ENCODE measurements at regions not wholly inside any gene's neighbourhood (a gene's known extent, or its start where the extent isn't known, plus 50 kb on each side); places are given as distances from the start of the nearest gene placed in this dataset.

DNA sequence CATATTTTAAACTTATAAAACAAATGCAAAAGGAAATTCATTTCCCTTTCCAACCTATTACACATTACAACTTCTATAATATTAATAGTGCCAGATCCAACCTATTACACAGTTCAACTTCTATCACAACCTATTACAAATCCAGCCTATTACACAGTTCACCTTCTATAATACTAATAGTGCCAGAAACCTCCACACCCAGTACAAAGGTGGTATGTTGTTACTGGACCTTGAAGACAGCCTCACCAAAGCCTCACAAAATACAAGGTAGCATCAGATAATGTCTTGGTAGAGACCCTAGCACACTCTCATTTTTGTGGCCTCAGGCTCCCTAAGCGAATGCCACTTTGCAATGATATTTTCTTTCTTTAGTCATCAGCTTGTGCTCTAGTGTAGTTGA is 68.7 kb upstream of the PELI2 start:
- no peak overlapping the region for H3K27ac ChIP-seq (ENCODE audit: insufficient read depth in 1 of 2, low read depth in 1 of 2, low read length in 2 of 2, poor library complexity in 1 of 2, severe bottlenecking in 2 of 2)
- H3K27me3 ChIP-seq (replicated peaks in 2 of 5; ENCODE audit: control insufficient read depth in 4 of 5, insufficient read depth in 5 of 5, low read length in 4 of 5), result no peaks in the 10 kb centered on the region
- H3K9me3 ChIP-seq (ENCODE audit: control extremely low read depth in 1 of 5, control insufficient read depth in 4 of 5, insufficient read depth in 2 of 5, low read depth in 1 of 5, low read length in 4 of 5), result no peaks in the 10 kb centered on the region
- H3K36me3 ChIP-seq (ENCODE audit: control insufficient read depth in 4 of 4, insufficient read depth in 4 of 4, low read length in 3 of 4), result no peaks in the 10 kb centered on the region
- no CpG with 5 or more reads among the region's 1 CpG for WGBS (ENCODE audit: insufficient coverage)
- no peaks in the 10 kb centered on the region for H3K4me1 ChIP-seq (ENCODE audit: control extremely low read depth in 1 of 4, control insufficient read depth in 4 of 4, insufficient read depth in 4 of 4, low read length in 3 of 4)
- H3K4me3 ChIP-seq (ENCODE audit: control insufficient read depth in 1 of 7, extremely low read depth in 1 of 7, insufficient read depth in 4 of 7, low read depth in 2 of 7, low read length in 6 of 7), result no peak overlapping the region
- POLR2A ChIA-PET, result no interaction called here
- CTCF ChIA-PET, result interaction anchor here (1.3 kb wide), 2 partner anchors 12 to 45 kb away, joined by 3 to 5 read pairs; no protein-coding TSS in a partner anchor
- DNase-seq, result no peak

DNA sequence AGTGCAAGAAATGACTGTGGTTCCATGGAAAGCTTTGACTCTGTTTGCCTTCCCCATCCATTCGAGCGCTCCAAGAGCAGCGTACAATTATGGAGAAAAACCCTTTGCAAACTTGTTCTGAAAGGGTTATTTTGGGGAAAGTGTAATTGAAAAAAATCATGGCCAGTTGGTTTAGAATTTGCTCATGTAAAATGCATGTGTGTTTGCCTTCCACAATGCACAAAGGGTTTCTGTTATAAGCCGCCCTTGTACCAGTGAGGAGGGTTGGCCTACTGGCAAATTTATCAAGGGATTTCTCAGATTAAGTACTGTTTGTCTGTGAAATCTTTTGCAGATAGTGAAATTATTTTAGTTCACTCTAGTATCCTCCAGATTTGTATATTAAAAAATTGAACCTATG is 62.7 kb upstream of the PELI2 start:
- DNase-seq, result no peak
- 86% methylated on average over 4 of the region's 4 CpGs for WGBS (ENCODE audit: insufficient coverage)
- Histone ChIP-seq H3K4me3 (ENCODE audit: control insufficient read depth in 1 of 7, extremely low read depth in 1 of 7, insufficient read depth in 4 of 7, low read depth in 2 of 7, low read length in 6 of 7) (no peak overlapping the region), H3K27ac (ENCODE audit: insufficient read depth in 1 of 2, low read depth in 1 of 2, low read length in 2 of 2, poor library complexity in 1 of 2, severe bottlenecking in 2 of 2) (no peak overlapping the region), H3K27me3 (replicated peaks in 2 of 5; ENCODE audit: control insufficient read depth in 4 of 5, insufficient read depth in 5 of 5, low read length in 4 of 5) (peaks cover 0 to 1% (median 0%) of the 10 kb centered on the region in 5 experiments), H3K9me3 (ENCODE audit: control extremely low read depth in 1 of 5, control insufficient read depth in 4 of 5, insufficient read depth in 2 of 5, low read depth in 1 of 5, low read length in 4 of 5) (no peaks in the 10 kb centered on the region), H3K4me1 (ENCODE audit: control extremely low read depth in 1 of 4, control insufficient read depth in 4 of 4, insufficient read depth in 4 of 4, low read length in 3 of 4) (no peaks in the 10 kb centered on the region), H3K36me3 (ENCODE audit: control insufficient read depth in 4 of 4, insufficient read depth in 4 of 4, low read length in 3 of 4) (no peaks in the 10 kb centered on the region)
- POLR2A ChIA-PET, result no interaction called here
- CTCF ChIA-PET, result no interaction called here

DNA sequence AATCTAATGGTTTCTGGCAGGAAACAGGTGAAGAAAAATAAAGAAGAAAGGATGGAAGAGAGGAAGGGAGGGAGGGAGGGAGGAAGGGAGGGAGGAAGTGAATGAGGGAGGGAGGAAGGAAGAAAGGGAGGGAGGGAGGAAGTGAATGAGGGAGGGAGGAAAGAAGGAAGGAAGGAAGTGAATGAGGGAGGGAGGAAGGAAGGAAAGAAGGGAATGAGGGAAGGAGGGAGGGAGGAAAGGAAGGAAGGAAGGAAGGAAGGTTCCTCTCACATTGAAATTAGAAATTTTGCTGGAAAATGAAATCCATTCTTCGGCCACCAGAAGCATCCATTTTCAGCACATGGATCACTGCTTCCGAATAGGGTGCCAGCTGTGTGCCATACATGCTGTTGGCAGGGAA is 62.2 kb upstream of the PELI2 start:
- H3K4me1 ChIP-seq (ENCODE audit: control extremely low read depth in 1 of 4, control insufficient read depth in 4 of 4, insufficient read depth in 4 of 4, low read length in 3 of 4), result no peaks in the 10 kb centered on the region
- no peak overlapping the region for H3K4me3 ChIP-seq (ENCODE audit: control insufficient read depth in 1 of 7, extremely low read depth in 1 of 7, insufficient read depth in 4 of 7, low read depth in 2 of 7, low read length in 6 of 7)
- DNase-seq, result no peak
- H3K27ac ChIP-seq (ENCODE audit: insufficient read depth in 1 of 2, low read depth in 1 of 2, low read length in 2 of 2, poor library complexity in 1 of 2, severe bottlenecking in 2 of 2), result no peak overlapping the region
- no peaks in the 10 kb centered on the region for H3K9me3 ChIP-seq (ENCODE audit: control extremely low read depth in 1 of 5, control insufficient read depth in 4 of 5, insufficient read depth in 2 of 5, low read depth in 1 of 5, low read length in 4 of 5)
- H3K27me3 ChIP-seq (replicated peaks in 2 of 5; ENCODE audit: control insufficient read depth in 4 of 5, insufficient read depth in 5 of 5, low read length in 4 of 5), result peaks cover 0 to 1% (median 0%) of the 10 kb centered on the region in 5 experiments
- 80% methylated on average over 2 of the region's 2 CpGs for WGBS (ENCODE audit: insufficient coverage)
- POLR2A ChIA-PET, result no interaction called here
- H3K36me3 ChIP-seq (ENCODE audit: control insufficient read depth in 4 of 4, insufficient read depth in 4 of 4, low read length in 3 of 4), result no peaks in the 10 kb centered on the region
- CTCF ChIA-PET, result interaction anchor here (1.5 kb wide), 1 partner anchor 9 kb away, joined by 3 read pairs; no protein-coding TSS in a partner anchor

DNA sequence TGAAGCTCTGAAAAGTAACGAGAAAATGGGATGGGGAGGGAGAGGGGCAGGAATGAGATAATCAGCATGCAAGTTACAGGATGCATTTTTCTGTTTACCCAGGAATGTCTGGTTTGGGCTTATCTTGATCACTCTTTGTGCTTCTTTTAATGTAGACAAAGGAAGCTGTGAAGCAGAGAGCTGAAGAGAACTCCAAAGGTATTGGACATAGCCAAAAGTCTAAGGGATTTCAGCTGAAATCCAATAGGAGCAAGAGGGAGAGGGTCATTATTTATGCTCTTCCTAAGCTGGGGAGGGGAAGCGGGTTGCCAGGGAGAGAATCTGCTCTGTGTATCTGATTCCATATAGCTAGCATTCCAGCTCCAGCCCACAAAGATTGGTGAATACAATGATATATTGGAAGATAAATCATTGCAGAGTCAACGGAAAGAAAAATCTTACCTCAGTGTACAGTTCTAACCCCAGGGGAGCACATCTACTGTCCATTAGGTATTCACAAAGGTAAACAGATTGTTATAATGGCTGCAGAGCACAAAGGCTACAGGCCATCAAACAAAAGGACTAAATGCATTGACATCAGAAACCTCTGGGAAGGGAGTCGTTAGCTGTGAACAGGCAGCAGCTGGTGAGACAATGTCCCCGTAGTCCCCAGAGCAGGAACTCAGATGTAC is 61.0 kb upstream of the PELI2 start:
- Histone ChIP-seq H3K36me3 (ENCODE audit: control insufficient read depth in 4 of 4, insufficient read depth in 4 of 4, low read length in 3 of 4) (no peaks in the 10 kb centered on the region), H3K27ac (ENCODE audit: insufficient read depth in 1 of 2, low read depth in 1 of 2, low read length in 2 of 2, poor library complexity in 1 of 2, severe bottlenecking in 2 of 2) (no peak overlapping the region), H3K27me3 (replicated peaks in 2 of 5; ENCODE audit: control insufficient read depth in 4 of 5, insufficient read depth in 5 of 5, low read length in 4 of 5) (peaks cover 0 to 1% (median 0%) of the 10 kb centered on the region in 5 experiments), H3K4me3 (ENCODE audit: control insufficient read depth in 1 of 7, extremely low read depth in 1 of 7, insufficient read depth in 4 of 7, low read depth in 2 of 7, low read length in 6 of 7) (no peak overlapping the region), H3K4me1 (ENCODE audit: control extremely low read depth in 1 of 4, control insufficient read depth in 4 of 4, insufficient read depth in 4 of 4, low read length in 3 of 4) (no peaks in the 10 kb centered on the region), H3K9me3 (ENCODE audit: control extremely low read depth in 1 of 5, control insufficient read depth in 4 of 5, insufficient read depth in 2 of 5, low read depth in 1 of 5, low read length in 4 of 5) (no peaks in the 10 kb centered on the region)
- CTCF ChIA-PET, result interaction anchor here (1.5 kb wide), 1 partner anchor 8 kb away, joined by 3 read pairs; no protein-coding TSS in a partner anchor
- WGBS (ENCODE audit: insufficient coverage), result 91% methylated on average over 4 of the region's 5 CpGs
- no peak for DNase-seq
- POLR2A ChIA-PET, result no interaction called here

DNA sequence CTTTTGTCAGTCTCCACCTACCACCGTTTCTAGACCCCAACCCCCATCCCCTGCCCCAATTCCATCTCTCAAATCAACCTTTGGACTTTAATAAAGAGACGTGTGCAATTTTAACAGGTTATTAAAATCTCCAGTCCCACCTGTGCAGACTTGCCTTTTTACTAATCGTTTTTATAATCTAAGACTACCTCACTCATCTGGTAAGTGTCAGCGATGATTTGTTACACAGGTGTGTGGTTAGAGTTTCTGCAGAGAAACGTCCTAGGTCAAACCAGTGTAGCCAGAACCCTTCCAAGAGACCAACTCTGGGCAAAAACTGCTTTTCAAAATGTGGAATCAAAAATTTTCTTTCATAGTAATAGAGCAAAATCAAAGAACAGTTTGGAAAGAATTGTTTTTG is 60.4 kb upstream of the PELI2 start:
- Histone ChIP-seq H3K9me3 (ENCODE audit: control extremely low read depth in 1 of 5, control insufficient read depth in 4 of 5, insufficient read depth in 2 of 5, low read depth in 1 of 5, low read length in 4 of 5) (no peaks in the 10 kb centered on the region), H3K27me3 (replicated peaks in 2 of 5; ENCODE audit: control insufficient read depth in 4 of 5, insufficient read depth in 5 of 5, low read length in 4 of 5) (peaks cover 0 to 1% (median 0%) of the 10 kb centered on the region in 5 experiments), H3K4me3 (ENCODE audit: control insufficient read depth in 1 of 7, extremely low read depth in 1 of 7, insufficient read depth in 4 of 7, low read depth in 2 of 7, low read length in 6 of 7) (no peak overlapping the region), H3K27ac (ENCODE audit: insufficient read depth in 1 of 2, low read depth in 1 of 2, low read length in 2 of 2, poor library complexity in 1 of 2, severe bottlenecking in 2 of 2) (no peak overlapping the region), H3K4me1 (ENCODE audit: control extremely low read depth in 1 of 4, control insufficient read depth in 4 of 4, insufficient read depth in 4 of 4, low read length in 3 of 4) (no peaks in the 10 kb centered on the region), H3K36me3 (ENCODE audit: control insufficient read depth in 4 of 4, insufficient read depth in 4 of 4, low read length in 3 of 4) (no peaks in the 10 kb centered on the region)
- no peak for DNase-seq
- POLR2A ChIA-PET, result no interaction called here
- 78% methylated on average over 4 of the region's 5 CpGs for WGBS (ENCODE audit: insufficient coverage)
- CTCF ChIA-PET, result no interaction called here

DNA sequence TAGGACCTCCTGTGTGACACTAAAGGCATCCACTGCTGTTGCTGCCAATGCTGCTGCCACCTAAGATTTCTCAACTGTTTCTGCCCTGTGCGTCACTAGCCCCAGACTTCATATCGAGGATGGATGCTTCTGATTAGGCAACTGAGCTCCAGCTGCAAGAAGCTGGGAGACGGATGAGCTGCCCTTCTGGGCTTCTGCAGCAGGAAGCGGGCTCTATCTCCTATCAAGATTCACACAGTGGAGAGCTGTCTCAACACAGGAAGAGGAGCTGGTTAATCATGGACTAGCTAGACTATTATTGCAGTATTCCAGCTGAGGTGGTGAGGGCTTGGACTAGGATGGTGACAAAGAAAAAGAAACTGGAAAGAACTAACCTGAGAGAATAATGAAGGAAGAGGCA is 59.2 kb upstream of the PELI2 start:
- peaks cover 0 to 1% (median 0%) of the 10 kb centered on the region in 5 experiments for H3K27me3 ChIP-seq (replicated peaks in 2 of 5; ENCODE audit: control insufficient read depth in 4 of 5, insufficient read depth in 5 of 5, low read length in 4 of 5)
- no peak overlapping the region for H3K4me3 ChIP-seq (ENCODE audit: control insufficient read depth in 1 of 7, extremely low read depth in 1 of 7, insufficient read depth in 4 of 7, low read depth in 2 of 7, low read length in 6 of 7)
- CTCF ChIA-PET, result interaction anchor here (0.7 to 1.6 kb wide), 2 partner anchors 9 to 12 kb away, joined by 3 to 4 read pairs; no protein-coding TSS in a partner anchor
- no peak overlapping the region for H3K27ac ChIP-seq (ENCODE audit: insufficient read depth in 1 of 2, low read depth in 1 of 2, low read length in 2 of 2, poor library complexity in 1 of 2, severe bottlenecking in 2 of 2)
- WGBS (ENCODE audit: insufficient coverage), result 100% methylated on average over 3 of the region's 4 CpGs
- H3K9me3 ChIP-seq (ENCODE audit: control extremely low read depth in 1 of 5, control insufficient read depth in 4 of 5, insufficient read depth in 2 of 5, low read depth in 1 of 5, low read length in 4 of 5), result no peaks in the 10 kb centered on the region
- POLR2A ChIA-PET, result interaction anchor here (0.6 kb wide), 1 partner anchor 328 kb away, joined by 3 read pairs; no protein-coding TSS in a partner anchor
- no peaks in the 10 kb centered on the region for H3K4me1 ChIP-seq (ENCODE audit: control extremely low read depth in 1 of 4, control insufficient read depth in 4 of 4, insufficient read depth in 4 of 4, low read length in 3 of 4)
- H3K36me3 ChIP-seq (ENCODE audit: control insufficient read depth in 4 of 4, insufficient read depth in 4 of 4, low read length in 3 of 4), result no peaks in the 10 kb centered on the region
- peak in 1 of 3 donors; percentile 9 for DNase-seq

DNA sequence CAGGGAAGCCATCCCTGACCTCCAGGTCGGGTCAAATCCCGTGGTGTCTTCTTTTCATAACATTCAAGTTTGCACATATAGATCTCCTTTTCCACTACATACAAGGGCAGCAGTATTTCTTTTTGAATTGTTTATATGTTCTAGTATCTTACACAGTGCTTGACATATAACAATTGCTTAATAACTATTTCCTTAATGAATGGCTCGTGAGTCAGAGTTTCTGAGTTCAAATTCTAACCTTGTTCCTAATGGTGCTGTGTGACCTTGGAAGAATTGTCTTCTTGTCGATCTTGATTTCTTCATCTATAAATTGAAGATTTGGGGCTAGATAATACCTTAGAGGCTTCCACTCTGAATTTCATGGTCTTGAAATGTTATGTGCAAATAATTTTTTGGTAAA is 57.2 kb upstream of the PELI2 start:
- ChIA-PET POLR2A (no interaction called here), CTCF (interaction anchor here (1.7 kb wide), 1 partner anchor 12 kb away, joined by 5 read pairs; no protein-coding TSS in a partner anchor)
- Histone ChIP-seq H3K9me3 (ENCODE audit: control extremely low read depth in 1 of 5, control insufficient read depth in 4 of 5, insufficient read depth in 2 of 5, low read depth in 1 of 5, low read length in 4 of 5) (no peaks in the 10 kb centered on the region), H3K27ac (ENCODE audit: insufficient read depth in 1 of 2, low read depth in 1 of 2, low read length in 2 of 2, poor library complexity in 1 of 2, severe bottlenecking in 2 of 2) (no peak overlapping the region), H3K27me3 (replicated peaks in 2 of 5; ENCODE audit: control insufficient read depth in 4 of 5, insufficient read depth in 5 of 5, low read length in 4 of 5) (peaks cover 0 to 1% (median 0%) of the 10 kb centered on the region in 5 experiments), H3K36me3 (ENCODE audit: control insufficient read depth in 4 of 4, insufficient read depth in 4 of 4, low read length in 3 of 4) (no peaks in the 10 kb centered on the region), H3K4me3 (ENCODE audit: control insufficient read depth in 1 of 7, extremely low read depth in 1 of 7, insufficient read depth in 4 of 7, low read depth in 2 of 7, low read length in 6 of 7) (no peak overlapping the region), H3K4me1 (ENCODE audit: control extremely low read depth in 1 of 4, control insufficient read depth in 4 of 4, insufficient read depth in 4 of 4, low read length in 3 of 4) (no peaks in the 10 kb centered on the region)
- no CpG with 5 or more reads among the region's 4 CpGs for WGBS (ENCODE audit: insufficient coverage)
- DNase-seq, result no peak

All from common myeloid progenitor, CD34-positive (primary cell).